ENCODE measurements at regions not wholly inside any gene's neighbourhood (a gene's known extent, or its start where the extent isn't known, plus 50 kb on each side); places are given as distances from the start of the nearest gene placed in this dataset.
A peak's percentile ranks its signal among the peaks of the same experiment; 100 is the strongest.
"Not testable (repeated sequence)": the region's sequence is repeated elsewhere in the genome, so short reads cannot be mapped to it uniquely, and the experiment has no call there.

GRCh38 chr9:72471096-72471495 is 50.3 kb upstream of the TMC1 start:
- no peak for DNase-seq (ENCODE audit: low read depth)

- DNase-seq (ENCODE audit: low read depth), result no peak
Observed at GRCh38 chr9:72467766-72468738, 53.4 kb upstream of the TMC1 start.

GRCh38 chr9:72465593-72465984 is 55.8 kb upstream of the TMC1 start:
- no peak for DNase-seq (ENCODE audit: low read depth)

- no peak for DNase-seq (ENCODE audit: low read depth)
Observed at GRCh38 chr9:72464857-72465592, 56.4 kb upstream of the TMC1 start.

GRCh38 chr9:72462340-72462739 is 59.1 kb upstream of the TMC1 start:
- DNase-seq (ENCODE audit: low read depth), result no peak

GRCh38 chr9:72460342-72461312 is 60.8 kb upstream of the TMC1 start:
- no peak for DNase-seq (ENCODE audit: low read depth)

- no peak for DNase-seq (ENCODE audit: low read depth)
Observed at GRCh38 chr9:72459308-72459707, 62.1 kb upstream of the TMC1 start.

GRCh38 chr9:72458153-72458552 is 63.3 kb upstream of the TMC1 start:
- no peak for DNase-seq (ENCODE audit: low read depth)

- peak; percentile 56 for DNase-seq (ENCODE audit: low read depth)
Observed at GRCh38 chr9:72457366-72457765, 64.0 kb upstream of the TMC1 start.

GRCh38 chr9:72454871-72455491 is 66.4 kb upstream of the TMC1 start:
- DNase-seq (ENCODE audit: low read depth), result peak; percentile 42

- no peak for DNase-seq (ENCODE audit: low read depth)
Observed at GRCh38 chr9:72453797-72454196, 67.6 kb upstream of the TMC1 start.

- DNase-seq (ENCODE audit: low read depth), result not testable (repeated sequence)
Observed at GRCh38 chr9:72446241-72446640, 75.2 kb upstream of the TMC1 start.

- DNase-seq (ENCODE audit: low read depth), result no peak
Observed at GRCh38 chr9:72445306-72445995, 76.0 kb upstream of the TMC1 start.

- no peak for DNase-seq (ENCODE audit: low read depth)
Observed at GRCh38 chr9:72444435-72444834, 77.0 kb upstream of the TMC1 start.

- DNase-seq (ENCODE audit: low read depth), result no peak
Observed at GRCh38 chr9:72443855-72444254, 77.6 kb upstream of the TMC1 start.

GRCh38 chr9:72441848-72442607 is 77.0 kb upstream of the ZFAND5 start:
- DNase-seq (ENCODE audit: low read depth), result peak; percentile 66

GRCh38 chr9:72440992-72441847 is 76.2 kb upstream of the ZFAND5 start:
- DNase-seq (ENCODE audit: low read depth), result no peak

- no peak for DNase-seq (ENCODE audit: low read depth)
Observed at GRCh38 chr9:72440378-72440777, 75.4 kb upstream of the ZFAND5 start.

- DNase-seq (ENCODE audit: low read depth), result not testable (repeated sequence)
Observed at GRCh38 chr9:72433616-72434267, 68.7 kb upstream of the ZFAND5 start.
